Activated naive CD4-positive, alpha-beta T cell treated with anti-CD3 and anti-CD28 coated beads, Interleukin-2, amount 10 ng/mL, durations not matched to agents 7 days and 5 days (primary cell): ENCODE measurements at regions not wholly inside any gene's neighbourhood (a gene's known extent, or its start where the extent isn't known, plus 50 kb on each side); places are given as distances from the start of the nearest gene placed in this dataset.
"Not testable (repeated sequence)": the region's sequence is repeated elsewhere in the genome, so short reads cannot be mapped to it uniquely, and the experiment has no call there.

Source experiments
- CTCF ChIA-PET: fragments of 350-600 bp; sonication (Branson Sonifier 250); formaldehyde crosslinking; loops from one replicate; lab custom pipeline; 2021; ENCODE audit warnings: antibody characterized with exemption; lab: Charles Lee
- DNase-seq: peaks from one replicate; pipeline ENCODE4 v3.0.0-alpha.2; 2020
- H3K27ac Mint-ChIP-seq: one replicate; pipeline ENCODE4 v1.8.0; 2021; ENCODE audit warnings: mild to moderate bottlenecking, moderate library complexity, mixed read lengths
- H3K27me3 Mint-ChIP-seq: one replicate; pipeline ENCODE4 v1.8.0; 2021; ENCODE audit warnings: mild to moderate bottlenecking, mixed read lengths
- H3K36me3 Mint-ChIP-seq: one replicate; pipeline ENCODE4 v1.8.0; 2021; ENCODE audit warnings: mixed read lengths
- H3K4me1 Mint-ChIP-seq: one replicate; pipeline ENCODE4 v1.8.0; 2021; ENCODE audit warnings: mixed read lengths
- H3K4me3 Mint-ChIP-seq: one replicate; pipeline ENCODE4 v1.8.0; 2021; ENCODE audit warnings: mild to moderate bottlenecking, moderate library complexity, mixed read lengths
- H3K9me3 Mint-ChIP-seq: one replicate; pipeline ENCODE4 v1.8.0; 2021; ENCODE audit warnings: mixed read lengths

GRCh38 chr6:27805347-27805746 is 106.8 kb downstream of the OR2B2 start:
- H3K9me3 Mint-ChIP-seq: no peaks in the 10 kb centered on the region
- CTCF ChIA-PET: no interaction called here
- DNase-seq: no peak
- peaks cover 3% of the 10 kb centered on the region for H3K36me3 Mint-ChIP-seq
- no peak overlapping the region for H3K27ac Mint-ChIP-seq
- H3K27me3 Mint-ChIP-seq: peaks cover 9% of the 10 kb centered on the region
- peaks cover 36% of the 10 kb centered on the region for H3K4me1 Mint-ChIP-seq
- peak overlapping the region; percentile 41 for H3K4me3 Mint-ChIP-seq

GRCh38 chr6:27804851-27805250 is 107.3 kb downstream of the OR2B2 start:
- CTCF ChIA-PET: no interaction called here
- Mint-ChIP-seq H3K9me3 (no peaks in the 10 kb centered on the region), H3K36me3 (peaks cover under 1% of the 10 kb centered on the region), H3K4me3 (no peak overlapping the region), H3K27me3 (peaks cover 5% of the 10 kb centered on the region), H3K27ac (no peak overlapping the region), H3K4me1 (peaks cover 34% of the 10 kb centered on the region)
- no peak for DNase-seq

GRCh38 chr6:27800731-27801373 is 111.3 kb downstream of the OR2B2 start:
- no peaks in the 10 kb centered on the region for H3K36me3 Mint-ChIP-seq
- no peaks in the 10 kb centered on the region for H3K9me3 Mint-ChIP-seq
- CTCF ChIA-PET: no interaction called here
- DNase-seq: no peak
- no peak overlapping the region for H3K4me3 Mint-ChIP-seq
- no peak overlapping the region for H3K27ac Mint-ChIP-seq
- H3K4me1 Mint-ChIP-seq: peaks cover 12% of the 10 kb centered on the region
- H3K27me3 Mint-ChIP-seq: peaks cover 4% of the 10 kb centered on the region

GRCh38 chr6:27797960-27798359 is 114.2 kb downstream of the OR2B2 start:
- Mint-ChIP-seq H3K27ac (no peak overlapping the region), H3K4me3 (no peak overlapping the region), H3K4me1 (peaks cover 24% of the 10 kb centered on the region), H3K36me3 (no peaks in the 10 kb centered on the region), H3K9me3 (no peaks in the 10 kb centered on the region), H3K27me3 (peaks cover 4% of the 10 kb centered on the region)
- DNase-seq: no peak
- CTCF ChIA-PET: interaction anchor here (1.2 to 4.7 kb wide), 4 partner anchors 9 to 107 kb away, joined by 3 to 53 read pairs (median 4); no protein-coding TSS in a partner anchor

- H3K9me3 Mint-ChIP-seq, H3K36me3 Mint-ChIP-seq, H3K27ac Mint-ChIP-seq, H3K4me3 Mint-ChIP-seq, DNase-seq, H3K27me3 Mint-ChIP-seq: not testable (repeated sequence)
- CTCF ChIA-PET: interaction anchor here (0.6 to 4.7 kb wide), 12 partner anchors 11 to 670 kb away, joined by 3 to 53 read pairs (median 4); a partner anchor contains a TSS
- H3K4me1 Mint-ChIP-seq: peaks cover 34% of the 10 kb centered on the region
Measured at GRCh38 chr6:27796736-27797481, 115.3 kb downstream of the OR2B2 start.

- CTCF ChIA-PET: interaction anchor here (0.6 to 4.7 kb wide), 16 partner anchors 12 to 1200 kb away, joined by 3 to 53 read pairs (median 4); partner anchors contain the start of gene POM121L2
- H3K4me1 Mint-ChIP-seq: peaks cover 42% of the 10 kb centered on the region
- no peaks in the 10 kb centered on the region for H3K9me3 Mint-ChIP-seq
- peak overlapping the region; percentile 25 for H3K27ac Mint-ChIP-seq
- peak; percentile 54 for DNase-seq
- H3K36me3 Mint-ChIP-seq: no peaks in the 10 kb centered on the region
- no peak overlapping the region for H3K4me3 Mint-ChIP-seq
- H3K27me3 Mint-ChIP-seq: peaks cover 12% of the 10 kb centered on the region
Measured at GRCh38 chr6:27795697-27796494, 116.3 kb downstream of the OR2B2 start.

- Mint-ChIP-seq H3K36me3 (no peaks in the 10 kb centered on the region), H3K4me3 (peak overlapping the region; percentile 74), H3K4me1 (peaks cover 39% of the 10 kb centered on the region), H3K27me3 (peaks cover 35% of the 10 kb centered on the region), H3K27ac (peak overlapping the region; percentile 45), H3K9me3 (no peaks in the 10 kb centered on the region)
- CTCF ChIA-PET: interaction anchor here (0.6 kb wide), 1 partner anchor 105 kb away, joined by 4 read pairs; no protein-coding TSS in a partner anchor
- DNase-seq: no peak
Measured at GRCh38 chr6:27791182-27791943, 120.8 kb downstream of the OR2B2 start.

- Mint-ChIP-seq H3K4me1 (peaks cover 22% of the 10 kb centered on the region), H3K27me3 (peaks cover 51% of the 10 kb centered on the region)
- not testable (repeated sequence) for H3K27ac Mint-ChIP-seq, H3K9me3 Mint-ChIP-seq, H3K4me3 Mint-ChIP-seq, H3K36me3 Mint-ChIP-seq, DNase-seq
- CTCF ChIA-PET: interaction anchor here (0.8 to 1.4 kb wide), 2 partner anchors 10 to 12 kb away, joined by 3 read pairs; no protein-coding TSS in a partner anchor
Measured at GRCh38 chr6:27788376-27788775, 123.8 kb downstream of the OR2B2 start.

GRCh38 chr6:27786048-27786447 is 126.1 kb downstream of the OR2B2 start:
- no peak overlapping the region for H3K4me3 Mint-ChIP-seq
- H3K27me3 Mint-ChIP-seq: peaks cover 46% of the 10 kb centered on the region
- CTCF ChIA-PET: interaction anchor here (1.5 kb wide), 1 partner anchor 14 kb away, joined by 7 read pairs; no protein-coding TSS in a partner anchor
- DNase-seq: no peak
- H3K9me3 Mint-ChIP-seq: no peaks in the 10 kb centered on the region
- no peaks in the 10 kb centered on the region for H3K4me1 Mint-ChIP-seq
- no peak overlapping the region for H3K27ac Mint-ChIP-seq
- no peaks in the 10 kb centered on the region for H3K36me3 Mint-ChIP-seq

- Mint-ChIP-seq H3K9me3 (no peaks in the 10 kb centered on the region), H3K4me1 (no peaks in the 10 kb centered on the region), H3K36me3 (no peaks in the 10 kb centered on the region), H3K4me3 (no peak overlapping the region), H3K27ac (no peak overlapping the region), H3K27me3 (peaks cover 46% of the 10 kb centered on the region)
- DNase-seq: no peak
- CTCF ChIA-PET: interaction anchor here (1.5 kb wide), 1 partner anchor 13 kb away, joined by 7 read pairs; no protein-coding TSS in a partner anchor
Measured at GRCh38 chr6:27785294-27785693, 126.9 kb downstream of the OR2B2 start.

- peaks cover 33% of the 10 kb centered on the region for H3K27me3 Mint-ChIP-seq
- no peak for DNase-seq
- H3K36me3 Mint-ChIP-seq: no peaks in the 10 kb centered on the region
- no peaks in the 10 kb centered on the region for H3K4me1 Mint-ChIP-seq
- H3K4me3 Mint-ChIP-seq: no peak overlapping the region
- H3K27ac Mint-ChIP-seq: no peak overlapping the region
- no peaks in the 10 kb centered on the region for H3K9me3 Mint-ChIP-seq
- CTCF ChIA-PET: interaction anchor here (3.2 kb wide), 1 partner anchor 10 kb away, joined by 18 read pairs; no protein-coding TSS in a partner anchor
Measured at GRCh38 chr6:27782748-27783147, 129.4 kb downstream of the OR2B2 start.

- peaks cover 41% of the 10 kb centered on the region for H3K27me3 Mint-ChIP-seq
- H3K9me3 Mint-ChIP-seq: no peaks in the 10 kb centered on the region
- CTCF ChIA-PET: no interaction called here
- H3K4me3 Mint-ChIP-seq: no peak overlapping the region
- no peak overlapping the region for H3K27ac Mint-ChIP-seq
- DNase-seq: no peak
- H3K4me1 Mint-ChIP-seq: no peaks in the 10 kb centered on the region
- no peaks in the 10 kb centered on the region for H3K36me3 Mint-ChIP-seq
Measured at GRCh38 chr6:27778625-27779417, 133.4 kb downstream of the OR2B2 start.
